Right renal pelvis (tissue), 4 donors: ENCODE measurements at regions not wholly inside any gene's neighbourhood (a gene's known extent, or its start where the extent isn't known, plus 50 kb on each side); places are given as distances from the start of the nearest gene placed in this dataset.
"Not testable (repeated sequence)": the region's sequence is repeated elsewhere in the genome, so short reads cannot be mapped to it uniquely, and the experiment has no call there.

Experiments used
- DNase-seq, 4 donors: peaks; one replicate each; pipeline ENCODE4 v3.0.0-alpha.2; 2013; ENCODE audit warnings: low read depth in 4 of 4, low spot score in 3 of 4, missing footprints in 1 of 4

- no peak for DNase-seq
These were observed 1108.8 kb upstream of the SEL1L start for GRCh38 chr14:82642425-82642824.

GRCh38 chr14:82647088-82647810 is 1113.6 kb upstream of the SEL1L start:
- no peak for DNase-seq

- DNase-seq: no peak
These were observed 1122.1 kb upstream of the SEL1L start for GRCh38 chr14:82655770-82656169.

- no peak for DNase-seq
These were observed 1123.6 kb upstream of the SEL1L start for GRCh38 chr14:82657186-82657675.

- no peak for DNase-seq
These were observed 1127.6 kb upstream of the SEL1L start for GRCh38 chr14:82661258-82661657.

- no peak for DNase-seq
These were observed 1133.4 kb upstream of the SEL1L start for GRCh38 chr14:82667006-82667405.

GRCh38 chr14:82667501-82667900 is 1133.8 kb upstream of the SEL1L start:
- DNase-seq: no peak

GRCh38 chr14:82676403-82676802 is 1142.8 kb upstream of the SEL1L start:
- DNase-seq: no peak

- DNase-seq: no peak
These were observed 1156.3 kb upstream of the SEL1L start for GRCh38 chr14:82689948-82690347.

- not testable (repeated sequence) for DNase-seq
These were observed 1157.5 kb upstream of the SEL1L start for GRCh38 chr14:82691191-82691590.

GRCh38 chr14:82694820-82695219 is 1161.2 kb upstream of the SEL1L start:
- no peak for DNase-seq

GRCh38 chr14:82704218-82704617 is 1170.6 kb upstream of the SEL1L start:
- no peak for DNase-seq

GRCh38 chr14:82710267-82710841 is 1176.7 kb upstream of the SEL1L start:
- DNase-seq: peak; percentile 51 to 80 (median 62)

- no peak for DNase-seq
These were observed 1186.0 kb upstream of the SEL1L start for GRCh38 chr14:82719617-82720016.

GRCh38 chr14:82720431-82720830 is 1186.8 kb upstream of the SEL1L start:
- DNase-seq: no peak

GRCh38 chr14:82720946-82721345 is 1187.3 kb upstream of the SEL1L start:
- DNase-seq: no peak

- DNase-seq: no peak
These were observed 1190.7 kb upstream of the SEL1L start for GRCh38 chr14:82724316-82724715.

- no peak for DNase-seq
These were observed 1191.6 kb upstream of the SEL1L start for GRCh38 chr14:82725213-82725612.

GRCh38 chr14:82731526-82731925 is 1197.9 kb upstream of the SEL1L start:
- DNase-seq: no peak

GRCh38 chr14:82740547-82740946 is 1206.9 kb upstream of the SEL1L start:
- no peak for DNase-seq

- no peak for DNase-seq
These were observed 1221.8 kb upstream of the SEL1L start for GRCh38 chr14:82755476-82755875.

- DNase-seq: no peak
These were observed 1222.3 kb upstream of the SEL1L start for GRCh38 chr14:82755923-82756322.
